Nephron progenitor cell (in vitro differentiated cells): ENCODE measurements at regions not wholly inside any gene's neighbourhood (a gene's known extent, or its start where the extent isn't known, plus 50 kb on each side); places are given as distances from the start of the nearest gene placed in this dataset.
"Not testable (repeated sequence)": the region's sequence is repeated elsewhere in the genome, so short reads cannot be mapped to it uniquely, and the experiment has no call there.

Source experiments
- DNase-seq: peaks from one replicate; pipeline ENCODE4 v3.0.0; 2021
- H3K27ac Mint-ChIP-seq: 2 replicates; pipeline ENCODE4 v1.8.0; 2021; ENCODE audit warnings: mild to moderate bottlenecking, moderate library complexity, mixed read lengths
- H3K27me3 Mint-ChIP-seq: 2 replicates; pipeline ENCODE4 v1.8.0; 2021; ENCODE audit warnings: mild to moderate bottlenecking, low read depth, mixed read lengths; ENCODE audit not compliant: poor library complexity
- H3K36me3 Mint-ChIP-seq: 2 replicates; pipeline ENCODE4 v1.8.0; 2021; ENCODE audit warnings: low read depth, mixed read lengths
- H3K4me1 Mint-ChIP-seq: 2 replicates; pipeline ENCODE4 v1.8.0; 2021; ENCODE audit warnings: mixed read lengths
- H3K4me3 Mint-ChIP-seq: 2 replicates; pipeline ENCODE4 v1.8.0; 2021; ENCODE audit warnings: mild to moderate bottlenecking, moderate library complexity, mixed read lengths
- H3K9me3 Mint-ChIP-seq: 2 replicates; pipeline ENCODE4 v1.8.0; 2021; ENCODE audit warnings: mild to moderate bottlenecking, moderate library complexity, mixed read lengths
- CTCF ChIP-seq: fragments of 200-600 bp; sonication (generic); IDR thresholded peaks from 2 replicates; pipeline ENCODE4 v1.5.0; 2021; ENCODE audit warnings: antibody characterized with exemption

GRCh38 chr4:33493231-33493630 is 2751.1 kb downstream of the ARAP2 start:
- DNase-seq, result no peak
- H3K4me1 Mint-ChIP-seq, result no peaks in the 10 kb centered on the region
- H3K27ac Mint-ChIP-seq, result no peak overlapping the region
- H3K9me3 Mint-ChIP-seq, result no peaks in the 10 kb centered on the region
- H3K4me3 Mint-ChIP-seq, result no peak overlapping the region
- no peak for TF ChIP-seq CTCF
- H3K36me3 Mint-ChIP-seq, result no peaks in the 10 kb centered on the region
- H3K27me3 Mint-ChIP-seq, result no peaks in the 10 kb centered on the region

- TF ChIP-seq CTCF, result no peak
- Mint-ChIP-seq H3K36me3 (no peaks in the 10 kb centered on the region), H3K27ac (no peak overlapping the region), H3K9me3 (no peaks in the 10 kb centered on the region), H3K4me3 (no peak overlapping the region), H3K4me1 (no peaks in the 10 kb centered on the region), H3K27me3 (no peaks in the 10 kb centered on the region)
- DNase-seq, result no peak
Observed at GRCh38 chr4:33494150-33494549, 2750.2 kb downstream of the ARAP2 start.

- peaks cover 20% of the 10 kb centered on the region for H3K9me3 Mint-ChIP-seq
- not testable (repeated sequence) for H3K4me3 Mint-ChIP-seq, H3K27me3 Mint-ChIP-seq, H3K27ac Mint-ChIP-seq, H3K36me3 Mint-ChIP-seq, DNase-seq, H3K4me1 Mint-ChIP-seq
Observed at GRCh38 chr4:33501587-33501986, 2742.7 kb downstream of the ARAP2 start.

- Mint-ChIP-seq H3K27me3 (no peaks in the 10 kb centered on the region), H3K27ac (no peak overlapping the region), H3K4me3 (no peak overlapping the region), H3K9me3 (peaks cover 11% of the 10 kb centered on the region), H3K36me3 (no peaks in the 10 kb centered on the region), H3K4me1 (peaks cover 5% of the 10 kb centered on the region)
- no peak for TF ChIP-seq CTCF
- DNase-seq, result no peak
Observed at GRCh38 chr4:33512397-33512796, 2731.9 kb downstream of the ARAP2 start.

GRCh38 chr4:33518856-33519255 is 2725.5 kb downstream of the ARAP2 start:
- Mint-ChIP-seq H3K4me1 (no peaks in the 10 kb centered on the region), H3K4me3 (no peak overlapping the region)

GRCh38 chr4:33532821-33533220 is 2711.5 kb downstream of the ARAP2 start:
- Mint-ChIP-seq H3K36me3 (no peaks in the 10 kb centered on the region), H3K27me3 (no peaks in the 10 kb centered on the region), H3K9me3 (no peaks in the 10 kb centered on the region), H3K4me3 (no peak overlapping the region), H3K27ac (no peak overlapping the region), H3K4me1 (no peaks in the 10 kb centered on the region)
- no peak for DNase-seq
- no peak for TF ChIP-seq CTCF

More at GRCh38 chr4:33518856-33519255, 2725.5 kb downstream of the ARAP2 start:
- DNase-seq, result no peak
- Mint-ChIP-seq H3K9me3 (peaks cover 11% of the 10 kb centered on the region), H3K36me3 (no peaks in the 10 kb centered on the region), H3K27me3 (no peaks in the 10 kb centered on the region), H3K27ac (no peak overlapping the region)
- TF ChIP-seq CTCF, result no peak
